Activated CD8-positive, alpha-beta T cell treated with anti-CD3 and anti-CD28 coated beads for 36 hours (primary cell): ENCODE measurements at regions not wholly inside any gene's neighbourhood (a gene's known extent, or its start where the extent isn't known, plus 50 kb on each side); places are given as distances from the start of the nearest gene placed in this dataset.
A peak's percentile ranks its signal among the peaks of the same experiment; 100 is the strongest.

Experiments used
- ATAC-seq: fragments of 200-7000 bp; cut with Tn5 transposase; one replicate; pipeline ENCODE4 v1.10.0; 2021; ENCODE audit warnings: mild to moderate bottlenecking, moderate library complexity
- CTCF ChIA-PET: fragments of 350-600 bp; sonication (Branson Sonifier 250); formaldehyde crosslinking; loops from one replicate; lab custom pipeline; 2021; ENCODE audit warnings: antibody characterized with exemption; lab: Charles Lee
- POLR2A ChIA-PET: fragments of 350-600 bp; sonication (Branson Sonifier 250); formaldehyde crosslinking; loops from one replicate; lab custom pipeline; 2021; ENCODE audit warnings: antibody characterized with exemption; lab: Charles Lee
- DNase-seq: peaks from one replicate; pipeline ENCODE4 v3.0.0-alpha.2; 2020
- H3K27ac Mint-ChIP-seq: one replicate; pipeline ENCODE4 v1.8.0; 2021; ENCODE audit warnings: mild to moderate bottlenecking, mixed read lengths
- H3K27me3 Mint-ChIP-seq: one replicate; pipeline ENCODE4 v1.8.0; 2021; ENCODE audit warnings: mixed read lengths
- H3K36me3 Mint-ChIP-seq: one replicate; pipeline ENCODE4 v1.8.0; 2021; ENCODE audit warnings: low read depth, mixed read lengths
- H3K4me1 Mint-ChIP-seq: one replicate; pipeline ENCODE4 v1.8.0; 2021; ENCODE audit warnings: low read depth, mixed read lengths
- H3K4me3 Mint-ChIP-seq: one replicate; pipeline ENCODE4 v1.8.0; 2021; ENCODE audit warnings: mild to moderate bottlenecking, moderate library complexity, mixed read lengths
- H3K9me3 Mint-ChIP-seq: one replicate; pipeline ENCODE4 v1.8.0; 2021; ENCODE audit warnings: mixed read lengths
- intact Hi-C: fragments of 100-400 bp; cut with micrococcal nuclease; formaldehyde crosslinking; loops from one replicate; pipeline ENCODE4 v1.10.0; 2022
- TF ChIP-seq, protein P1 (sequence below): fragments of 200-600 bp; IDR thresholded peaks from one replicate; pipeline ENCODE4 v1.8.0; 2022; ENCODE audit warnings: antibody characterized with exemption, mild to moderate bottlenecking

DNA sequence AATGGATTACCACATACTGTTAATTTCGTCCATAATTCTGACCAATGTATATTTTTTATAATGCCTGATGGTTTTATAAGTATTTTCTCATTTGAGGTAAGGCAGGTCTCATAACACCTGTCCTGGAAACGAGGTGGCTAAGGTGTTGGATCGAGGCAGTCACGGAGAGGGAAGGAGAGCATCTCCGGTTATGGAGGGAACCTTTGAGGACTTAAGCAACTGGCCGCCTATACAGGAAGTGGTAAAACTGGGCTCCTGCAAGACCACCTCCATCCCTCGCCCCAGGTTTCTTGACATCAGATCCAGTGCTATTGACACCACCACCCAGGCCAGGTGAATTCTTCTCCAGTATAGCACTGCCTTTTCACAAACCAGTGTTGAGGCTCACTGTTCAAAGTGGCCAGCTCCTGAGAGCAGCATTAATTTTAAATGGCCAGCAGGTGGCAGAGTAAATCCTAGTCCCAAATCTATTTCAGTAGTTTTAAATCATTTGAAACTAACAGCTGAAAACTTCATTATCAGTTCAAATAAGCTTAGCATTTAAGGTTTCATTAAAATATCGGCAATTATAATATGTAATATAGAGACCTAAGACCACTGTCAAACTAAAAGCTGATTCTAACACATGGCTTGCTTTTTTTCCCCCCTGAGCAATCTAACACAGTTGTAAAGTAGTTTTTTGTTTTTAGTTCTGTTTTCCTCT is 100.8 kb downstream of the PPM1A start:
- H3K27ac Mint-ChIP-seq: no peak overlapping the region
- ATAC-seq: no peak
- DNase-seq: peak; percentile 42

DNA sequence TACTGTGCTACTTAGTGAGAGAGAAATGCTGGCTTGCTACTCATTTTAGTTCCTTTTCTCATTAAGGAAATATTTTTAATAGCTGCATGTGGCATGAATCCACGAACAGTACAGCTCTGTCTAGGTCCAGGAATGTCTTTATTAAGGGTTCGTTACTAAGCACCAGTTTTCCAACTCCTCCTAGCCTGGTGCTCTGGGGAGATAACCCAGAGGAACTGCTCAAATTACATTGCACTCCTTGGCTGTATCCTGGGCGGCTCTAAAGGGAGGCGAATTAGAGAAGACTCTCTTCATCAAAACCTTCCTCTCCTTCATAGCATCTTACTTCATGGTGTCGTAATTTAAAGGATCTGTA is 101.3 kb downstream of the PPM1A start:
- Mint-ChIP-seq H3K4me1 (no peaks in the 10 kb centered on the region), H3K27ac (no peak overlapping the region), H3K36me3 (no peaks in the 10 kb centered on the region), H3K27me3 (peaks cover 2% of the 10 kb centered on the region), H3K9me3 (no peaks in the 10 kb centered on the region), H3K4me3 (no peak overlapping the region)
- ChIA-PET POLR2A (no interaction called here), CTCF (interaction anchor here (0.8 to 4.8 kb wide), 27 partner anchors 9 to 935 kb away, joined by 3 to 34 read pairs (median 3); partner anchors contain the start of gene SIX6)
- DNase-seq (no peak), ATAC-seq (no peak)
- TF ChIP-seq, protein P1, sequence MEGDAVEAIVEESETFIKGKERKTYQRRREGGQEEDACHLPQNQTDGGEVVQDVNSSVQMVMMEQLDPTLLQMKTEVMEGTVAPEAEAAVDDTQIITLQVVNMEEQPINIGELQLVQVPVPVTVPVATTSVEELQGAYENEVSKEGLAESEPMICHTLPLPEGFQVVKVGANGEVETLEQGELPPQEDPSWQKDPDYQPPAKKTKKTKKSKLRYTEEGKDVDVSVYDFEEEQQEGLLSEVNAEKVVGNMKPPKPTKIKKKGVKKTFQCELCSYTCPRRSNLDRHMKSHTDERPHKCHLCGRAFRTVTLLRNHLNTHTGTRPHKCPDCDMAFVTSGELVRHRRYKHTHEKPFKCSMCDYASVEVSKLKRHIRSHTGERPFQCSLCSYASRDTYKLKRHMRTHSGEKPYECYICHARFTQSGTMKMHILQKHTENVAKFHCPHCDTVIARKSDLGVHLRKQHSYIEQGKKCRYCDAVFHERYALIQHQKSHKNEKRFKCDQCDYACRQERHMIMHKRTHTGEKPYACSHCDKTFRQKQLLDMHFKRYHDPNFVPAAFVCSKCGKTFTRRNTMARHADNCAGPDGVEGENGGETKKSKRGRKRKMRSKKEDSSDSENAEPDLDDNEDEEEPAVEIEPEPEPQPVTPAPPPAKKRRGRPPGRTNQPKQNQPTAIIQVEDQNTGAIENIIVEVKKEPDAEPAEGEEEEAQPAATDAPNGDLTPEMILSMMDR: no peak
- intact Hi-C loops: loop anchor here (5.0 kb wide), 1 partner anchor 212 kb away; no protein-coding TSS in a partner anchor

More for the DNA sequence above, 100.8 kb downstream of the PPM1A start:
- intact Hi-C loops: loop anchor here (5.0 kb wide), 1 partner anchor 212 kb away; no protein-coding TSS in a partner anchor
- Mint-ChIP-seq H3K4me1 (no peaks in the 10 kb centered on the region), H3K27me3 (peaks cover 2% of the 10 kb centered on the region), H3K4me3 (no peak overlapping the region), H3K9me3 (no peaks in the 10 kb centered on the region), H3K36me3 (no peaks in the 10 kb centered on the region)
- POLR2A ChIA-PET: no interaction called here
- CTCF ChIA-PET: interaction anchor here (0.8 to 4.8 kb wide), 30 partner anchors 10 to 936 kb away, joined by 3 to 34 read pairs (median 3); partner anchors contain the start of gene SIX6
- TF ChIP-seq, protein P1: peak; percentile 72

DNA sequence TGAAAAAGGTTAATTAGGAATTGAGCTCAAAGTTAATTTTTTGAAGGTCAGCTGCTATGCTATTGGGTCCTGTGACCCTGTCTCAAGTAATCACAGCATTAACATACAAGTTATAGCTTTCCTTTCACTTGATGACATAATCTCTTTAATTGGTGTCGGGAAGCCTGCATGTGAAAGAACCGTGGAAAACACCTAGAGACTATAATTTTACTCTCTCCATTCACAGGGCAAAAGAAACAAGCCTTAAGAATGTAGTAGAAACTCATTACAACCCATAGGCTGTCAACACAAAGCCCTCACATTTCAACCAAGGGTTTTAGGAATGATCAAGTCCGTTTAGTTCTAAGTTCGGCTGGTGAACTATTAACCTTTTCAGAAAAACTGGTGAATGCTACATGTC is 104.4 kb downstream of the PPM1A start:
- ChIA-PET CTCF (interaction anchor here (0.9 to 1.4 kb wide), 5 partner anchors 11 to 208 kb away, joined by 3 to 4 read pairs (median 3); no protein-coding TSS in a partner anchor), POLR2A (no interaction called here)
- H3K4me3 Mint-ChIP-seq: no peak overlapping the region
- peaks cover 2% of the 10 kb centered on the region for H3K27me3 Mint-ChIP-seq
- TF ChIP-seq, protein P1: no peak
- DNase-seq (no peak), ATAC-seq (no peak)
- no peaks in the 10 kb centered on the region for H3K9me3 Mint-ChIP-seq
- H3K27ac Mint-ChIP-seq: no peak overlapping the region
- intact Hi-C loops: loop anchor here (5.0 kb wide), 1 partner anchor 209 kb away; no protein-coding TSS in a partner anchor
- H3K36me3 Mint-ChIP-seq: no peaks in the 10 kb centered on the region
- H3K4me1 Mint-ChIP-seq: no peaks in the 10 kb centered on the region

DNA sequence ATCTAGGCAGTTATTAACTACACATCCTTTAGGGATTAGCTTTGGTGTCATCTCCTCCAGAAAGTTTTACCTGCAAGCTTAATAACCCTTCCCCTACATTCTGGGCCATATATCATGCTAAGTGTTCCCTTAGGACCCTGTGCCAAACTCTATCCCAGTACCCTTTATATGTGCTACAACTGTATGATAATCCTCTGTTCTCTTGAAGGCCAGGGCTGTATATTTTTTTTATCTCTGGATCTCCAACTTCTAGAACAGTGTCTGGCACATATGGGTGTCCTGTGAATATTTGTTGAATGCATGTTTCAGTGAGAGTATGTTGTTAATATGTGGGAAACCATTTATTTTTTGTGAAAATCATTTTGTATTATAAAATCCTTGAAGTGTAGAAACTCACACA is 106.7 kb downstream of the PPM1A start:
- H3K36me3 Mint-ChIP-seq: no peaks in the 10 kb centered on the region
- POLR2A ChIA-PET: no interaction called here
- ATAC-seq (no peak), DNase-seq (no peak)
- CTCF ChIA-PET: no interaction called here
- H3K9me3 Mint-ChIP-seq: no peaks in the 10 kb centered on the region
- peaks cover 2% of the 10 kb centered on the region for H3K27me3 Mint-ChIP-seq
- H3K4me1 Mint-ChIP-seq: no peaks in the 10 kb centered on the region
- intact Hi-C loops: no loop called here
- no peak overlapping the region for H3K4me3 Mint-ChIP-seq
- H3K27ac Mint-ChIP-seq: no peak overlapping the region
- TF ChIP-seq, protein P1: no peak

DNA sequence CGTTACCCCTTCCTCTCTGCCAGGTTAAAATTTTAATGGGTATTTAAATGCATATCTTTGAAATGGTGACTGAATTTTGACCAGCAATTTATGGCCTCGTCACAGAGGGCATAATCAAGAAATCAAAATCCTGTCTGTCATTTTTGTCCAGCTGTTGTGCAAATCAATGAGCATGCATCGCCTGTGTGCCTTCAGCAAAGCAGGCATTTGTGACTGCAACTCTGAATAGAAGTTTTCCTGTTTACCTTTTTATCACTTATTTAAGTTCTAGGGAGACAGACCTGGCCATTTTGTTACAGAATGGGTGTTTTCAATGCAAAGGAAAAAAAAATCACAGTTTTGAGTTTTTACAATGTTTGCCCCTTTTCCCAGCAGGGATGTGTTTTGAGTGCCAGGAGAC is 107.4 kb downstream of the PPM1A start:
- Mint-ChIP-seq H3K36me3 (no peaks in the 10 kb centered on the region), H3K9me3 (no peaks in the 10 kb centered on the region), H3K4me3 (no peak overlapping the region), H3K27me3 (peaks cover 3% of the 10 kb centered on the region), H3K27ac (no peak overlapping the region), H3K4me1 (no peaks in the 10 kb centered on the region)
- TF ChIP-seq, protein P1: no peak
- ChIA-PET CTCF (no interaction called here), POLR2A (no interaction called here)
- DNase-seq (no peak), ATAC-seq (no peak)
- intact Hi-C loops: no loop called here
